ENCODE measurements at regions not wholly inside any gene's neighbourhood (a gene's known extent, or its start where the extent isn't known, plus 50 kb on each side); places are given as distances from the start of the nearest gene placed in this dataset.

DNA sequence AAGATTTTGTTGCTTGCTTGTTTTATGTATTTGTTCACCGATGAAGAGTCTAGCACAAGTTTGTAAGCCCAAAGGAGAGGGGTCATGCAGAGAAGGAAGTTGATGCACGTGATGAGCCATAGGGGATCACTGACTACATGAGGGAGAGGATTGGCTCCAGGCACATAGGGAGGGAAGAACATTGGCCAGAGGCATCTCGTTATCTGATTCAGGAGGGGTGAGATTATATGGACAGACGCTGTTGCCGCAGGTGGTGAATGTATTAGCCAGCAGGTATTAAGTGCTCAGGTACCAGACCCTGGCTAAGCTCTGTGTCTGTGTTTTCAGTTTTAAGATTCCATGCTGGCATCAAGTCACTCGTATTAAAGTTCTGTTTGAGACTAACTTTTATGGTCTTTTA lies 91.8 kb upstream of the CHST9 start:
- DNase-seq (ENCODE audit: low spot score) (no peak), ATAC-seq (ENCODE audit: insufficient number of reproducible peaks, low FRiP score, low read depth) (no peak)
- H3K4me1 ChIP-seq (ENCODE audit: control insufficient read depth in 1 of 2, low read depth in 2 of 2), result no peaks in the 10 kb centered on the region
- no peaks in the 10 kb centered on the region for H3K36me3 ChIP-seq
- H3K27me3 ChIP-seq (replicated peaks; ENCODE audit: insufficient read depth), result no peaks in the 10 kb centered on the region
- H3K4me3 ChIP-seq, result no peak overlapping the region
- TF ChIP-seq, protein P1, sequence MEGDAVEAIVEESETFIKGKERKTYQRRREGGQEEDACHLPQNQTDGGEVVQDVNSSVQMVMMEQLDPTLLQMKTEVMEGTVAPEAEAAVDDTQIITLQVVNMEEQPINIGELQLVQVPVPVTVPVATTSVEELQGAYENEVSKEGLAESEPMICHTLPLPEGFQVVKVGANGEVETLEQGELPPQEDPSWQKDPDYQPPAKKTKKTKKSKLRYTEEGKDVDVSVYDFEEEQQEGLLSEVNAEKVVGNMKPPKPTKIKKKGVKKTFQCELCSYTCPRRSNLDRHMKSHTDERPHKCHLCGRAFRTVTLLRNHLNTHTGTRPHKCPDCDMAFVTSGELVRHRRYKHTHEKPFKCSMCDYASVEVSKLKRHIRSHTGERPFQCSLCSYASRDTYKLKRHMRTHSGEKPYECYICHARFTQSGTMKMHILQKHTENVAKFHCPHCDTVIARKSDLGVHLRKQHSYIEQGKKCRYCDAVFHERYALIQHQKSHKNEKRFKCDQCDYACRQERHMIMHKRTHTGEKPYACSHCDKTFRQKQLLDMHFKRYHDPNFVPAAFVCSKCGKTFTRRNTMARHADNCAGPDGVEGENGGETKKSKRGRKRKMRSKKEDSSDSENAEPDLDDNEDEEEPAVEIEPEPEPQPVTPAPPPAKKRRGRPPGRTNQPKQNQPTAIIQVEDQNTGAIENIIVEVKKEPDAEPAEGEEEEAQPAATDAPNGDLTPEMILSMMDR (IDR thresholded peaks at IDR 0.05), result no peak
- no peaks in the 10 kb centered on the region for H3K9me3 ChIP-seq
- no peak overlapping the region for H3K27ac ChIP-seq

DNA sequence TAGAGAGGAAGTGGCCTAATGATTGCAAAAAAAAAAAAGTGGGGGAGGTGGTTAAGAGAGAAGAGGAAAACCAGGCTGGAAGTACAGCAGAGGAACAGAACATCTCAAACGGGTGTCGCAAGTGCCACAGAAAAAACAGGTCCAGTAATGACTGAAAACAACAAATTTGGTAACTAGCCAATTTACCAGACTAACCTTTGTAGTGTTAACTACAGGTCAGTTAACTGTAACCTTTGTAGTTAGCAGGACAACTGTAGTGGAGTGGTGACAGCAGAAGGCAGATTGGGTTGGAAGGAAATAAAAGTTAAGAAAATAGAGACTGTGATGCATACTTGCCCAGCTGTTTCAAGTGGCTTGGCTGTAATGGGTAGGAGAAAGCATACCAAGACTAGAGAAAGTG lies 91.4 kb upstream of the CHST9 start:
- H3K27ac ChIP-seq, result no peak overlapping the region
- H3K36me3 ChIP-seq, result no peaks in the 10 kb centered on the region
- TF ChIP-seq, protein P1 (IDR thresholded peaks at IDR 0.05), result no peak
- no peaks in the 10 kb centered on the region for H3K27me3 ChIP-seq (replicated peaks; ENCODE audit: insufficient read depth)
- H3K4me1 ChIP-seq (ENCODE audit: control insufficient read depth in 1 of 2, low read depth in 2 of 2), result no peaks in the 10 kb centered on the region
- ATAC-seq (ENCODE audit: insufficient number of reproducible peaks, low FRiP score, low read depth) (no peak), DNase-seq (ENCODE audit: low spot score) (no peak)
- H3K4me3 ChIP-seq, result no peak overlapping the region
- H3K9me3 ChIP-seq, result no peaks in the 10 kb centered on the region

DNA sequence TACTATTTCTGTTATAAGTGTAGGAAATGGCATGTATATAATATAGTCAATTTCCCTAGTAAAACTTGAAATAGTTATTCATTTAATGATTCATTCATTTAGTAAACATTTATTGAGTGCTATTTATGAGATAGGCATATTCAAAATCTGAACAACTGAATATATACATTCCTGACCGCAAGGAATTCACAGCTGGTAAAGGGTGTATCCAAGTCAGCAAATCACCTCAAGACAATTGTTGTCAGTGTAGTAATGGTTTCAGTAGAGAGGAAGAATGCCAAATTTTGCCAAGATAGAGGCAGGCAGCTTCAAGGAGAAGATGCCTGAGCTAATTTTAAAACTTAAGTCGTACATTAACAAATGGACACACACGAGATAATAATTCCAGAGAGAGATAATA lies 89.8 kb upstream of the CHST9 start:
- H3K4me3 ChIP-seq, result no peak overlapping the region
- no peaks in the 10 kb centered on the region for H3K9me3 ChIP-seq
- TF ChIP-seq, protein P1 (IDR thresholded peaks at IDR 0.05), result no peak
- no peak for DNase-seq (ENCODE audit: low spot score)
- H3K27me3 ChIP-seq (replicated peaks; ENCODE audit: insufficient read depth), result no peaks in the 10 kb centered on the region
- no peaks in the 10 kb centered on the region for H3K36me3 ChIP-seq
- H3K27ac ChIP-seq, result no peak overlapping the region
- no peaks in the 10 kb centered on the region for H3K4me1 ChIP-seq (ENCODE audit: control insufficient read depth in 1 of 2, low read depth in 2 of 2)
- no peak for ATAC-seq (ENCODE audit: insufficient number of reproducible peaks, low FRiP score, low read depth)

DNA sequence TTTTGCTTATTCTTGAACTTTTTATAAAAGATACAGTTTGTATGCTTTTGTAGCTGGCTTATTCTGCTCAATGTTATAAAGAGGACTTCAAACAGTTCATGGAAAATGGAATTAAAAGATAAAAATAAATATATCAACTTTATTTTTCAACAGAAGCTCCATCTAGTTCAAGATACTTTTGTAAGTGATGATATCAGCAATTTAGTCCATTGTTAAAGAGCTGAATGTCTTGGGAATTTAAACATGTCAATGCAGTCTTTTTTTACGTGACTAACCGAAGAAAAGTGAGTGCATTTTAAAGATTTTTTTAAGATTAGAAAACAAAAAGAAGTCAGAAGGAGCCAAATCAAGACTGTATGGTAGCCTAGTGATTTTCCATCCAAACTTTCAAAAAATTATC lies 85.4 kb upstream of the CHST9 start:
- no peaks in the 10 kb centered on the region for H3K9me3 ChIP-seq
- H3K27ac ChIP-seq, result no peak overlapping the region
- no peaks in the 10 kb centered on the region for H3K36me3 ChIP-seq
- TF ChIP-seq, protein P1 (IDR thresholded peaks at IDR 0.05), result no peak
- H3K4me1 ChIP-seq (ENCODE audit: control insufficient read depth in 1 of 2, low read depth in 2 of 2), result no peaks in the 10 kb centered on the region
- H3K27me3 ChIP-seq (replicated peaks; ENCODE audit: insufficient read depth), result no peaks in the 10 kb centered on the region
- no peak overlapping the region for H3K4me3 ChIP-seq
- ATAC-seq (ENCODE audit: insufficient number of reproducible peaks, low FRiP score, low read depth) (no peak), DNase-seq (ENCODE audit: low spot score) (no peak)

DNA sequence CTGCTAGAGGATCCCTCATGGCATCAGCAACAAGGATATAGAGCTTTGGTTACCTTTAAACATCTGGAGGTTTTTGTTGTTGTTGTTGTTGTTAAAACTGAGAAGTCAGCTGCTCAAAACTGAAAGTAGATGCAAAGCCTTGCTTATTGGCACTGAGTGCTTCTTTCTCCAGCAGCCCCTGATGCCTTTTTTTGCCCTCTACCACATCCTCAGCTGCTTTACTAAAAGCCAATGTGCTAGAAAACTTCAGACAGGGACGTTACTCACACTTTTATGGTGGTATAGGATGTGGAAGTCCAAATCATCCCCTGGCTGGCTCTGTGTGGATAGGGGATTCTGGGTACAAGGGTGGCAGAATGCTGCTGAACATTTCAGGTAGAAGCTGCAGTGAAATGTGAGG lies 78.3 kb upstream of the CHST9 start:
- Histone ChIP-seq H3K4me1 (ENCODE audit: control insufficient read depth in 1 of 2, low read depth in 2 of 2) (no peaks in the 10 kb centered on the region), H3K4me3 (no peak overlapping the region), H3K27ac (no peak overlapping the region), H3K36me3 (no peaks in the 10 kb centered on the region), H3K27me3 (replicated peaks; ENCODE audit: insufficient read depth) (no peaks in the 10 kb centered on the region), H3K9me3 (no peaks in the 10 kb centered on the region)
- no peak for DNase-seq (ENCODE audit: low spot score)
- TF ChIP-seq, protein P1 (IDR thresholded peaks at IDR 0.05), result no peak
- ATAC-seq (ENCODE audit: insufficient number of reproducible peaks, low FRiP score, low read depth), result no peak
